NCI-H2196 (cell line): ENCODE measurements at regions not wholly inside any gene's neighbourhood (a gene's known extent, or its start where the extent isn't known, plus 50 kb on each side); places are given as distances from the start of the nearest gene placed in this dataset.

Experiments used
- DNase-seq: peaks from one replicate; lab custom pipeline; 2025; ENCODE audit not compliant: unreplicated experiment; lab: John Stamatoyannopoulos, UW

DNA sequence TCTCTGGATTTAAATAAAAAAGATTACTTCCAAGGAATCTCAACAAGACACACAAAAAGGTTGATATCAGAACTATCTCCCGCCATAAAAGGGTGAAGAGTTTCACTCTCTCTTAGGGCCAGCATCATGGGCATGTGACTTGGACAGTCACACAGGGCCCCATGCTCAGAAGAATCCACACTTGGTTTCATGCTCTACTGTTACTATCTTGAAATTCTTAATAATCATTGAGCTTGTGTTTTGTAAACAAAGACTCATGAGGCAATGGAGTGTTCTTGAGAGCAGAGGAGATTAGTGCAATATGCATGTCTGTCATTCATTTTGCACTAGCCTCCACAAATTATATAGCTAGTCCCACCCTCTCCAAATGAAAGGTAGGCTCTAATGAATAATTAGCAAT lies 58.4 kb downstream of the HMHB1 start:
- no peak for DNase-seq

GRCh38 chr5:143870871-143871632 lies 59.1 kb downstream of the HMHB1 start:
- DNase-seq: no peak

GRCh38 chr5:143871672-143872071 lies 59.7 kb downstream of the HMHB1 start:
- no peak for DNase-seq

- no peak for DNase-seq
Measured at GRCh38 chr5:143874312-143874711, 62.4 kb downstream of the HMHB1 start.

DNA sequence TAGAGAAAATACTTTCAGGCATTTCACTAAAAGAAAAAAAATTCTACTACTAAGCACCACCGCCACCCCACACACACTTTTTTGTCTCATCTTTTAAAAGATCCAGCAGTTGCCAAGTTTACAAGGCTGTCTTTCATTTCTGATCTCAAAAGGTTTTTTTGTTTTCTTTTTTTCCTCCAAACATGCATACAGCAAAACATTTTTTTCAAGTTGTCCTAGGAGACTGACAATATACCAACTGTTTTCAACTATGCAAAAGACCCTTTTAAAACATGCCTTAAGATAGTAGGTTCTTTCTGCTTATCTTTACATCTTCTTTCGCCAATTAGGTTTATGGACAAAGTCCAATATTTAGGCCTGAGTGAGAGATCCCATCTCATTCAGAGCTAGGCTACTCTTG lies 65.2 kb downstream of the HMHB1 start:
- DNase-seq: no peak

GRCh38 chr5:143878430-143878829 lies 66.5 kb downstream of the HMHB1 start:
- no peak for DNase-seq

GRCh38 chr5:143879646-143880045 lies 67.7 kb downstream of the HMHB1 start:
- no peak for DNase-seq

- DNase-seq: no peak
Measured at GRCh38 chr5:143880178-143880577, 68.2 kb downstream of the HMHB1 start.

- no peak for DNase-seq
Measured at GRCh38 chr5:143882520-143882919, 70.6 kb downstream of the HMHB1 start.

- DNase-seq: no peak
Measured at GRCh38 chr5:143886096-143886495, 74.1 kb downstream of the HMHB1 start.

- peak; percentile 52 for DNase-seq
Measured at GRCh38 chr5:143886651-143887638, 75.0 kb downstream of the HMHB1 start.

DNA sequence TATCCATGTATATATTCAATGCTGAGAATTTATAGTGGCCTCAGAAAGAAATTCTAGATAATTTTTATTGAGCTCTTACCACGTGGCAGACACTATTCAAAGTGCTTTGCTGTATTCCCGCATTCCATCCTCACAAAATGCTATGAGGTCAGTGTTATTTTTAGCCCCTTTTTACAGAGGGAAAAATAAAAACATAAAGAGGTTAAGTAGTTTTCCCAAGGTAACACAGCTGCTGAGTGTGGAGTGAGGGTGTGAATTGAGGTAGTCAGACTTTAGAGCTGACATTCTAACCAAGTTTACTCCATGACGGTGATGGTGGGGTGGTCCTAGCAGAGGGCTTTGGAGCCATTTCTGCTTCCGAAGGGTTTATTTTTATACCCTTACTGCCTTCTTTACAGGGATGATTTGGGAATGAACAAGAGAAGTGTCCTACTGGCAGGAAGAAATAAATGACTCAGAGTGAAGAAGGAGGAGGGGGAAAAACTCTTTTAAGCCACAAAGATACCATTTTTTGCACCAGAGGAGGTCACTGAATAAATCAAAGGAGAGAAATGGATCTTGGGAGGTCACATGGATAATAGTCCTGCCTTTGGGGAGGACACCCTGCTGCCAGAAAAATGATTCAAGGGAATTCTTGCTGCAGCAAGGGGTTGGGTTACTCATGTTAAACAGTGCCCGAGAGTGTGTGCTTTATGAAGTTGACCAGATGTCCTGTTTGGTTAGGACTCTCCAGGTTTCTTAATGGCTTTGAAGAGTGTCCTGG lies 76.1 kb downstream of the HMHB1 start:
- no peak for DNase-seq

- DNase-seq: no peak
Measured at GRCh38 chr5:143888912-143889311, 77.0 kb downstream of the HMHB1 start.

- no peak for DNase-seq
Measured at GRCh38 chr5:143889986-143890385, 78.0 kb downstream of the HMHB1 start.

DNA sequence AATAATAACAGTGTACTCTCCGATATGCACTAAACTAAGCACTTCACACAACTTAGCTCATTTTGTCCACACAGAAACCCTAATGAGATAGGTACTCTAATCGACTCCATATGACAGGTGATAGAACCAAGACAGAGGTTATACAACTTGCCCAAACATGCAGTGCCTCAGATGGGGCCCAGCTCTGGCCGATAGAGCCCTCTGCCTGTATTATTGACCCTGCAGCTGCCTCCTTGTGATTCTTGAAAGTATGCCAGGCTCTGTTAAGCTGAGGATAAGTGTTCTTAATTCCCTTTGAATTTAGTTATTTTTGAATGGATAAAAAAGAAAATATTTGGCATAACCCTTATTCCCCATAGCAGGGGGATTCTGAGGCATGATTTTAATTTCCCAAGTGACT lies 78.5 kb downstream of the HMHB1 start:
- DNase-seq: peak; percentile 35

DNA sequence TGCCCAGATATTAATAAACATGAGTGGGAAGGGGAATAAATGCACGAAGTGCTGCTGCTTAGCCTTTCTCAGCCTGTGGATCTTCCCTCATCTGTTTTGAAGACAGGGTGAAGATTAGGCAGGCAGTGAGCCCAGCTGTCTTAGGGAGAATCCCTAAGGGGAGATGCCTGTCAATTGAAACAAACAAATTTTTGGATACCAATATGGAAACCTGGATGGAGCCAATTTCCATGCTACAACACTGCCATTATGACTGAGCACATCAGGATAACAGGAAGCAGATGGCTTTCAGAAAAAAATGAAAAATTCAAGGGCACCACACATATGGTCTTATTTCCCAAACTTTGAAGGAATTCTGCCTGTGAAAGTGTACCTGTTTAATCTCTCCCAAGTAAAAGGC lies 80.3 kb downstream of the HMHB1 start:
- DNase-seq: no peak

DNA sequence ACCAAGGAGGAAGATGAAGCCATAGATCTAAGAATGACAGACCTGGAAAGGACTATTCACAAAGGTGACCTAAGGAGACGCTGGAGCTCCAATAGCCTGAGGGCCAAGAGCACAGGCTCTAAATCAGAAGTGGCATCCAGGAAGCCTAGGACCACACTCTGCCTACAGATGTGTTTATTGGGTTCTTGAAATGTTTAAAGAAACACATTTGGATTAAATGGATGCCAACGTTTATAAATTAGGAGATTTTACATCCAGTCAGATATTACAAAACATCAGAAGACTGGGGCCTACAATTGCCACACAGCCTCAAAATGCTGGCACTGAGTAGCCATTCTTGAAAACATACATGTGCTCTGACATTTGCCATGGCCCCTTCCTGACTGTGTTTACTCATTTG lies 80.9 kb downstream of the HMHB1 start:
- DNase-seq: no peak

GRCh38 chr5:143893638-143894037 lies 81.7 kb downstream of the HMHB1 start:
- no peak for DNase-seq

DNA sequence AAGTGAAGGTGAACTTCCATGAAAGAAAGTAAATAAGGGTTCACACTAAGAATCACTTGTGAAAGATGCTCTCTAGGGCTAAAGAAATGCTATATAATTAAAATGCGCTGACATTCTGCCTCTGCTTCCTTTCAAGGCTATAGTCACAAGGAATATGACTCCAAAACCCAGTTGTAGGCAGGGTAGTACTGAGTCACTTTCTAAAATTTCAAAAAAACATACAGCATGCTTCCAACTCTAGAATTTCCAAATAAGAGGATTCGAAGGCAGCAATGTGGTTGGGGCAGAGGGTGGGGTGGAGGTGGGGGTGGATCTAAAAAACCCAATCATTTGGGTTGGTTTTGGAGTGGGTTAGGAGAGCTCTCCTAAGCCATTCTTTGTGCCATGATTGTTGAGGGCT lies 84.6 kb downstream of the HMHB1 start:
- DNase-seq: no peak

GRCh38 chr5:143896966-143897365 lies 85.0 kb downstream of the HMHB1 start:
- DNase-seq: no peak

DNA sequence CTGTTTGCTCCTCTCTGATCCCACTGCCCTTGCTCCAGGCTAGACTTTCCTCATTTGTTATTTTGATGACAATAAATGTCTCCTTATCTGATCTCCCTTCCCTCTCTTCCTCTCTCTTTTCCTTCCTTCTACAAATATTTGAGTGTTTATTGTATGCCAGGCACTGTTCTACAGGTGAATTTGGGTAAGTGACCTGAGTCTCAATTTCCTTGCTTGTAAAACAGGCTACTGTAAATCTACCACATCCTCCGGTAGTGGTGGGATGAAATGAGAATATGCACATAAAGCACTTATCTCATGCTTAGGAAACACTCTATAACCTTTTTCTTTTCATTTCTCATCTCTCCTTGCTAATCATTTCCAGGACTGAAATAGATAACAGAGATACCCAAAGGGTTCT lies 86.4 kb downstream of the HMHB1 start:
- DNase-seq: no peak
